ENCODE measurements at regions not wholly inside any gene's neighbourhood (a gene's known extent, or its start where the extent isn't known, plus 50 kb on each side); places are given as distances from the start of the nearest gene placed in this dataset.
"Not testable (repeated sequence)": the region's sequence is repeated elsewhere in the genome, so short reads cannot be mapped to it uniquely, and the experiment has no call there.

- peak; percentile 67 for DNase-seq (ENCODE audit: low read depth)
These were observed 121.1 kb downstream of the BOD1 start for GRCh38 chr5:173495225-173495904.

GRCh38 chr5:173494446-173494845 is 122.0 kb downstream of the BOD1 start:
- DNase-seq (ENCODE audit: low read depth) = no peak

GRCh38 chr5:173493846-173494245 is 122.6 kb downstream of the BOD1 start:
- DNase-seq (ENCODE audit: low read depth) = no peak

- no peak for DNase-seq (ENCODE audit: low read depth)
These were observed 123.4 kb downstream of the BOD1 start for GRCh38 chr5:173493040-173493439.

- DNase-seq (ENCODE audit: low read depth) = no peak
These were observed 125.8 kb downstream of the BOD1 start for GRCh38 chr5:173490681-173491080.

- no peak for DNase-seq (ENCODE audit: low read depth)
These were observed 128.3 kb downstream of the BOD1 start for GRCh38 chr5:173488144-173488543.

GRCh38 chr5:173487300-173487699 is 129.2 kb downstream of the BOD1 start:
- no peak for DNase-seq (ENCODE audit: low read depth)

- no peak for DNase-seq (ENCODE audit: low read depth)
These were observed 129.9 kb downstream of the BOD1 start for GRCh38 chr5:173486355-173487225.

GRCh38 chr5:173484569-173484968 is 131.9 kb downstream of the BOD1 start:
- no peak for DNase-seq (ENCODE audit: low read depth)

GRCh38 chr5:173483599-173483998 is 132.9 kb downstream of the BOD1 start:
- not testable (repeated sequence) for DNase-seq (ENCODE audit: low read depth)

GRCh38 chr5:173483160-173483559 is 133.3 kb downstream of the BOD1 start:
- DNase-seq (ENCODE audit: low read depth) = no peak

GRCh38 chr5:173481821-173482220 is 134.6 kb downstream of the BOD1 start:
- DNase-seq (ENCODE audit: low read depth) = no peak

GRCh38 chr5:173480896-173481295 is 135.6 kb downstream of the BOD1 start:
- DNase-seq (ENCODE audit: low read depth) = no peak

- DNase-seq (ENCODE audit: low read depth) = no peak
These were observed 136.7 kb downstream of the BOD1 start for GRCh38 chr5:173479711-173480110.

GRCh38 chr5:173477345-173478040 is 139.0 kb downstream of the BOD1 start:
- DNase-seq (ENCODE audit: low read depth) = no peak

GRCh38 chr5:173475780-173476179 is 140.7 kb downstream of the BOD1 start:
- DNase-seq (ENCODE audit: low read depth) = no peak

GRCh38 chr5:173474881-173475287 is 141.6 kb downstream of the BOD1 start:
- no peak for DNase-seq (ENCODE audit: low read depth)

GRCh38 chr5:173473288-173473687 is 143.2 kb downstream of the BOD1 start:
- no peak for DNase-seq (ENCODE audit: low read depth)

- no peak for DNase-seq (ENCODE audit: low read depth)
These were observed 143.6 kb downstream of the BOD1 start for GRCh38 chr5:173472784-173473278.

- DNase-seq (ENCODE audit: low read depth) = peak; percentile 68
These were observed 143.9 kb upstream of the STC2 start for GRCh38 chr5:173472164-173472563.

GRCh38 chr5:173468821-173469251 is 140.6 kb upstream of the STC2 start:
- DNase-seq (ENCODE audit: low read depth) = no peak

- DNase-seq (ENCODE audit: low read depth) = no peak
These were observed 138.0 kb upstream of the STC2 start for GRCh38 chr5:173466227-173466626.
